PC-9 (cell line): ENCODE measurements at regions not wholly inside any gene's neighbourhood (a gene's known extent, or its start where the extent isn't known, plus 50 kb on each side); places are given as distances from the start of the nearest gene placed in this dataset.

ENCODE experiments used
- CTCF ChIP-seq: fragments of 200-600 bp; sonication (generic); conservative IDR thresholded peaks from 2 replicates; pipeline ENCODE4 v1.6.1; 2017; ENCODE audit warnings: mixed run types, antibody characterized with exemption, mild to moderate bottlenecking, moderate library complexity
- EZH2 ChIP-seq: fragments of 200-600 bp; sonication (generic); IDR thresholded peaks from 2 replicates; pipeline ENCODE4 v1.8.0; 2017; ENCODE audit warnings: antibody characterized with exemption, low read depth

- peak; percentile 25; the same call in 1 of the 2 replicates for TF ChIP-seq CTCF
- no peak for TF ChIP-seq EZH2
Observed at GRCh38 chr5:20572614-20573013, 584.6 kb upstream of the CDH18 start.
